GM23338 (cell line): ENCODE measurements at regions not wholly inside any gene's neighbourhood (a gene's known extent, or its start where the extent isn't known, plus 50 kb on each side); places are given as distances from the start of the nearest gene placed in this dataset.

ENCODE experiments used
- ATAC-seq: fragments of 200-7000 bp; cut with Tn5 transposase; 3 replicates; pipeline ENCODE4 v1.9.1; 2020
- DNase-seq: peaks from one replicate; pipeline ENCODE4 v3.0.0-alpha.2; 2015; ENCODE audit warnings: low spot score
- H2AFZ ChIP-seq: fragments of 200-600 bp; sonication (generic); 2 replicates; pipeline ENCODE4 v1.8.0; 2016; ENCODE audit warnings: antibody characterized with exemption, mild to moderate bottlenecking, moderate library complexity
- H3F3A ChIP-seq: fragments of 200-600 bp; sonication (generic); replicated peaks from 2 replicates; pipeline ENCODE4 v1.8.0; 2017; ENCODE audit warnings: antibody characterized with exemption, mixed run types, low read depth
- H3K27ac ChIP-seq: fragments of 200-600 bp; sonication (generic); 2 replicates; pipeline ENCODE4 v1.6.1; 2016; ENCODE audit warnings: low read depth
- H3K27me3 ChIP-seq: fragments of 200-600 bp; sonication (generic); 2 replicates; pipeline ENCODE4 v1.8.0; 2016; ENCODE audit warnings: mild to moderate bottlenecking, mixed run types, moderate library complexity; ENCODE audit not compliant: insufficient read depth
- H3K36me3 ChIP-seq: fragments of 200-600 bp; sonication (generic); 2 replicates; pipeline ENCODE4 v1.8.0; 2016; ENCODE audit warnings: mild to moderate bottlenecking; ENCODE audit not compliant: insufficient read depth
- H3K4me1 ChIP-seq: fragments of 200-600 bp; sonication (generic); 2 replicates; pipeline ENCODE4 v1.8.0; 2016; ENCODE audit warnings: mild to moderate bottlenecking, moderate library complexity; ENCODE audit not compliant: insufficient read depth
- H3K4me2 ChIP-seq: fragments of 200-600 bp; sonication (generic); 2 replicates; pipeline ENCODE4 v1.7.1; 2017; ENCODE audit warnings: mixed run types
- H3K4me3 ChIP-seq: fragments of 200-600 bp; sonication (generic); 2 replicates; pipeline ENCODE4 v1.6.1; 2016; ENCODE audit warnings: mixed run types
- H3K79me2 ChIP-seq: fragments of 200-600 bp; sonication (generic); replicated peaks from 2 replicates; pipeline ENCODE4 v1.8.0; 2017; ENCODE audit warnings: mild to moderate bottlenecking; ENCODE audit not compliant: insufficient read depth
- H3K9me2 ChIP-seq: fragments of 200-600 bp; sonication (generic); 2 replicates; pipeline ENCODE4 v1.8.0; 2017; ENCODE audit not compliant: insufficient read depth
- H4K20me1 ChIP-seq: fragments of 200-600 bp; sonication (generic); replicated peaks from 2 replicates; pipeline ENCODE4 v1.8.0; 2017; ENCODE audit warnings: mild to moderate bottlenecking; ENCODE audit not compliant: insufficient read depth
- H3K27ac Mint-ChIP-seq: 2 replicates; pipeline ENCODE4 v1.8.0; 2020; ENCODE audit warnings: inconsistent platforms, mild to moderate bottlenecking, moderate library complexity, mixed read lengths
- H3K27me3 Mint-ChIP-seq: 3 replicates; pipeline ENCODE4 v1.8.0; 2022; ENCODE audit warnings: low read depth, mild to moderate bottlenecking, moderate library complexity, mixed read lengths, inconsistent platforms; ENCODE audit not compliant: insufficient read depth, poor library complexity
- H3K36me3 Mint-ChIP-seq: 3 replicates; pipeline ENCODE4 v1.8.0; 2021; ENCODE audit warnings: low read depth, mild to moderate bottlenecking, inconsistent platforms, moderate library complexity, mixed read lengths
- H3K4me1 Mint-ChIP-seq: 3 replicates; pipeline ENCODE4 v1.8.0; 2020; ENCODE audit warnings: mild to moderate bottlenecking, inconsistent platforms, mixed read lengths
- H3K4me3 Mint-ChIP-seq: 3 replicates; pipeline ENCODE4 v1.8.0; 2021; ENCODE audit warnings: moderate library complexity, mild to moderate bottlenecking, inconsistent platforms, mixed read lengths
- H3K9me3 Mint-ChIP-seq: 3 replicates; pipeline ENCODE4 v1.8.0; 2020; ENCODE audit warnings: moderate library complexity, mild to moderate bottlenecking, inconsistent platforms, mixed read lengths
- CREB1 ChIP-seq: fragments of 250-450 bp; sonication (Bioruptor Pico); IDR thresholded peaks from 2 replicates; pipeline ENCODE4 v1.5.0; 2020; ENCODE audit warnings: low read depth, mild to moderate bottlenecking, moderate library complexity
- EZH2 ChIP-seq: fragments of 200-600 bp; sonication (generic); IDR thresholded peaks from one replicate; pipeline ENCODE4 v1.8.0; 2017; ENCODE audit warnings: antibody characterized with exemption, mild to moderate bottlenecking, low read depth; ENCODE audit not compliant: unreplicated experiment
- EZH2phosphoT487 ChIP-seq: fragments of 200-600 bp; sonication (generic); IDR thresholded peaks from one replicate; pipeline ENCODE4 v1.8.1; 2018; ENCODE audit warnings: antibody characterized with exemption; ENCODE audit not compliant: unreplicated experiment
- JUNB ChIP-seq: IDR thresholded peaks from one replicate; pipeline ENCODE4 v1.6.1; 2016; ENCODE audit warnings: antibody characterized with exemption; ENCODE audit not compliant: unreplicated experiment
- NANOG ChIP-seq: IDR thresholded peaks from 2 replicates; pipeline ENCODE4 v1.6.1; 2016; ENCODE audit warnings: antibody characterized with exemption, borderline replicate concordance
- POLR2AphosphoS5 ChIP-seq: IDR thresholded peaks from 2 replicates; pipeline ENCODE4 v1.6.1; 2016; ENCODE audit warnings: antibody characterized with exemption, low read depth
- STAT1 ChIP-seq: IDR thresholded peaks from one replicate; pipeline ENCODE4 v1.6.1; 2016; ENCODE audit warnings: antibody characterized with exemption; ENCODE audit not compliant: unreplicated experiment
- ZNF114 ChIP-seq: fragments of 250-450 bp; sonication (Bioruptor Pico); IDR thresholded peaks from 2 replicates; pipeline ENCODE4 v1.5.0; 2020; ENCODE audit warnings: mild to moderate bottlenecking, moderate library complexity
- ZNF331 ChIP-seq: fragments of 250-450 bp; sonication (Bioruptor Pico); IDR thresholded peaks from 2 replicates; pipeline ENCODE4 v1.5.0; 2020; ENCODE audit warnings: low read depth, mild to moderate bottlenecking, moderate library complexity
- TF ChIP-seq, protein P1 (sequence below): IDR thresholded peaks from 2 replicates; pipeline ENCODE4 v1.6.1; 2016; ENCODE audit warnings: antibody characterized with exemption
- TF ChIP-seq, protein P2 (sequence below), 2 experiments: fragments of 200-600 bp in 1 of 2; sonication (generic) in 1 of 2; conservative IDR thresholded peaks; 2 replicates each; pipeline versions ENCODE4 v1.5.1 to v1.6.1; 2016 to 2017; ENCODE audit warnings: antibody characterized with exemption in 2 of 2, low read depth in 2 of 2, mild to moderate bottlenecking in 2 of 2, moderate library complexity in 1 of 2
- TF ChIP-seq, protein P3 (sequence below): IDR thresholded peaks from one replicate; pipeline ENCODE4 v1.6.1; 2018; ENCODE audit warnings: antibody characterized with exemption; ENCODE audit not compliant: unreplicated experiment
- TF ChIP-seq, protein P4 (sequence below): fragments of 250-450 bp; sonication (Bioruptor Pico); IDR thresholded peaks from 2 replicates; pipeline ENCODE4 v1.5.0; 2020; ENCODE audit warnings: mild to moderate bottlenecking, moderate library complexity

DNA sequence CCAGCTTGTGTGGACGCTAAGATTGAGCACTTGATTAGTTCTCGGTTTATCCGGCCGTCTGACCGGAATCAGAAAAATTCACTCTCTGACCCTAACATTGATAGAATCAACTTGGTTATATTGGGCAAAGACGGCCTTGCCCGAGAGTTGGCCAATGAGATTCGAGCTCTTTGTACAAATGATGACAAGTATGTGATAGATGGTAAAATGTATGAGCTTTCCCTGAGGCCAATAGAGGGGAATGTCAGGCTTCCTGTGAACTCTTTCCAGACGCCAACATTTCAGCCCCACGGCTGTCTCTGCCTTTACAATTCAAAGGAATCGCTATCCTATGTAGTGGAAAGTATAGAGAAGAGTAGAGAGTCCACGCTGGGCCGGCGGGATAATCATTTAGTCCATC, 59.6 kb downstream of the ARHGAP35 start:
- Histone ChIP-seq H2AFZ (no peak overlapping the region), H3K9me2 (no peaks in the 10 kb centered on the region), H3K4me3 (no peak overlapping the region), H4K20me1 (peaks cover 40% of the 10 kb centered on the region), H3K4me2 (no peak overlapping the region), H3F3A (peaks cover 8% of the 10 kb centered on the region; the same call in 1 of the 2 replicates), H3K4me1 (peaks cover 20% of the 10 kb centered on the region), H3K27me3 (no peaks in the 10 kb centered on the region), H3K27ac (no peak overlapping the region), H3K36me3 (peaks cover 8% of the 10 kb centered on the region; the same call in 1 of the 2 replicates), H3K79me2 (peaks cover 73% of the 10 kb centered on the region)
- Mint-ChIP-seq H3K27ac (no peak overlapping the region), H3K9me3 (no peaks in the 10 kb centered on the region), H3K4me3 (no peak overlapping the region), H3K27me3 (peaks cover 12% of the 10 kb centered on the region), H3K4me1 (peaks cover 19% of the 10 kb centered on the region), H3K36me3 (peaks cover 38% of the 10 kb centered on the region)
- ATAC-seq: no peak
- no peak for DNase-seq
- TF ChIP-seq ZNF331 (CRISPR knock-in tag) (no peak), POLR2AphosphoS5 (no peak), JUNB (no peak), EZH2phosphoT487 (no peak), NANOG (no peak), STAT1 (no peak), CREB1 (CRISPR knock-in tag) (no peak), ZNF114 (no peak), EZH2 (no peak)
- TF ChIP-seq, protein P1, sequence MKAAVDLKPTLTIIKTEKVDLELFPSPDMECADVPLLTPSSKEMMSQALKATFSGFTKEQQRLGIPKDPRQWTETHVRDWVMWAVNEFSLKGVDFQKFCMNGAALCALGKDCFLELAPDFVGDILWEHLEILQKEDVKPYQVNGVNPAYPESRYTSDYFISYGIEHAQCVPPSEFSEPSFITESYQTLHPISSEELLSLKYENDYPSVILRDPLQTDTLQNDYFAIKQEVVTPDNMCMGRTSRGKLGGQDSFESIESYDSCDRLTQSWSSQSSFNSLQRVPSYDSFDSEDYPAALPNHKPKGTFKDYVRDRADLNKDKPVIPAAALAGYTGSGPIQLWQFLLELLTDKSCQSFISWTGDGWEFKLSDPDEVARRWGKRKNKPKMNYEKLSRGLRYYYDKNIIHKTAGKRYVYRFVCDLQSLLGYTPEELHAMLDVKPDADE: no peak
- TF ChIP-seq, protein P2, sequence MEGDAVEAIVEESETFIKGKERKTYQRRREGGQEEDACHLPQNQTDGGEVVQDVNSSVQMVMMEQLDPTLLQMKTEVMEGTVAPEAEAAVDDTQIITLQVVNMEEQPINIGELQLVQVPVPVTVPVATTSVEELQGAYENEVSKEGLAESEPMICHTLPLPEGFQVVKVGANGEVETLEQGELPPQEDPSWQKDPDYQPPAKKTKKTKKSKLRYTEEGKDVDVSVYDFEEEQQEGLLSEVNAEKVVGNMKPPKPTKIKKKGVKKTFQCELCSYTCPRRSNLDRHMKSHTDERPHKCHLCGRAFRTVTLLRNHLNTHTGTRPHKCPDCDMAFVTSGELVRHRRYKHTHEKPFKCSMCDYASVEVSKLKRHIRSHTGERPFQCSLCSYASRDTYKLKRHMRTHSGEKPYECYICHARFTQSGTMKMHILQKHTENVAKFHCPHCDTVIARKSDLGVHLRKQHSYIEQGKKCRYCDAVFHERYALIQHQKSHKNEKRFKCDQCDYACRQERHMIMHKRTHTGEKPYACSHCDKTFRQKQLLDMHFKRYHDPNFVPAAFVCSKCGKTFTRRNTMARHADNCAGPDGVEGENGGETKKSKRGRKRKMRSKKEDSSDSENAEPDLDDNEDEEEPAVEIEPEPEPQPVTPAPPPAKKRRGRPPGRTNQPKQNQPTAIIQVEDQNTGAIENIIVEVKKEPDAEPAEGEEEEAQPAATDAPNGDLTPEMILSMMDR (conservative IDR thresholded peaks at IDR 0.05; ENCODE audit: low read depth in 2 of 2): no peak
- TF ChIP-seq, protein P3, sequence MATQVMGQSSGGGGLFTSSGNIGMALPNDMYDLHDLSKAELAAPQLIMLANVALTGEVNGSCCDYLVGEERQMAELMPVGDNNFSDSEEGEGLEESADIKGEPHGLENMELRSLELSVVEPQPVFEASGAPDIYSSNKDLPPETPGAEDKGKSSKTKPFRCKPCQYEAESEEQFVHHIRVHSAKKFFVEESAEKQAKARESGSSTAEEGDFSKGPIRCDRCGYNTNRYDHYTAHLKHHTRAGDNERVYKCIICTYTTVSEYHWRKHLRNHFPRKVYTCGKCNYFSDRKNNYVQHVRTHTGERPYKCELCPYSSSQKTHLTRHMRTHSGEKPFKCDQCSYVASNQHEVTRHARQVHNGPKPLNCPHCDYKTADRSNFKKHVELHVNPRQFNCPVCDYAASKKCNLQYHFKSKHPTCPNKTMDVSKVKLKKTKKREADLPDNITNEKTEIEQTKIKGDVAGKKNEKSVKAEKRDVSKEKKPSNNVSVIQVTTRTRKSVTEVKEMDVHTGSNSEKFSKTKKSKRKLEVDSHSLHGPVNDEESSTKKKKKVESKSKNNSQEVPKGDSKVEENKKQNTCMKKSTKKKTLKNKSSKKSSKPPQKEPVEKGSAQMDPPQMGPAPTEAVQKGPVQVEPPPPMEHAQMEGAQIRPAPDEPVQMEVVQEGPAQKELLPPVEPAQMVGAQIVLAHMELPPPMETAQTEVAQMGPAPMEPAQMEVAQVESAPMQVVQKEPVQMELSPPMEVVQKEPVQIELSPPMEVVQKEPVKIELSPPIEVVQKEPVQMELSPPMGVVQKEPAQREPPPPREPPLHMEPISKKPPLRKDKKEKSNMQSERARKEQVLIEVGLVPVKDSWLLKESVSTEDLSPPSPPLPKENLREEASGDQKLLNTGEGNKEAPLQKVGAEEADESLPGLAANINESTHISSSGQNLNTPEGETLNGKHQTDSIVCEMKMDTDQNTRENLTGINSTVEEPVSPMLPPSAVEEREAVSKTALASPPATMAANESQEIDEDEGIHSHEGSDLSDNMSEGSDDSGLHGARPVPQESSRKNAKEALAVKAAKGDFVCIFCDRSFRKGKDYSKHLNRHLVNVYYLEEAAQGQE: no peak
- TF ChIP-seq, protein P4, sequence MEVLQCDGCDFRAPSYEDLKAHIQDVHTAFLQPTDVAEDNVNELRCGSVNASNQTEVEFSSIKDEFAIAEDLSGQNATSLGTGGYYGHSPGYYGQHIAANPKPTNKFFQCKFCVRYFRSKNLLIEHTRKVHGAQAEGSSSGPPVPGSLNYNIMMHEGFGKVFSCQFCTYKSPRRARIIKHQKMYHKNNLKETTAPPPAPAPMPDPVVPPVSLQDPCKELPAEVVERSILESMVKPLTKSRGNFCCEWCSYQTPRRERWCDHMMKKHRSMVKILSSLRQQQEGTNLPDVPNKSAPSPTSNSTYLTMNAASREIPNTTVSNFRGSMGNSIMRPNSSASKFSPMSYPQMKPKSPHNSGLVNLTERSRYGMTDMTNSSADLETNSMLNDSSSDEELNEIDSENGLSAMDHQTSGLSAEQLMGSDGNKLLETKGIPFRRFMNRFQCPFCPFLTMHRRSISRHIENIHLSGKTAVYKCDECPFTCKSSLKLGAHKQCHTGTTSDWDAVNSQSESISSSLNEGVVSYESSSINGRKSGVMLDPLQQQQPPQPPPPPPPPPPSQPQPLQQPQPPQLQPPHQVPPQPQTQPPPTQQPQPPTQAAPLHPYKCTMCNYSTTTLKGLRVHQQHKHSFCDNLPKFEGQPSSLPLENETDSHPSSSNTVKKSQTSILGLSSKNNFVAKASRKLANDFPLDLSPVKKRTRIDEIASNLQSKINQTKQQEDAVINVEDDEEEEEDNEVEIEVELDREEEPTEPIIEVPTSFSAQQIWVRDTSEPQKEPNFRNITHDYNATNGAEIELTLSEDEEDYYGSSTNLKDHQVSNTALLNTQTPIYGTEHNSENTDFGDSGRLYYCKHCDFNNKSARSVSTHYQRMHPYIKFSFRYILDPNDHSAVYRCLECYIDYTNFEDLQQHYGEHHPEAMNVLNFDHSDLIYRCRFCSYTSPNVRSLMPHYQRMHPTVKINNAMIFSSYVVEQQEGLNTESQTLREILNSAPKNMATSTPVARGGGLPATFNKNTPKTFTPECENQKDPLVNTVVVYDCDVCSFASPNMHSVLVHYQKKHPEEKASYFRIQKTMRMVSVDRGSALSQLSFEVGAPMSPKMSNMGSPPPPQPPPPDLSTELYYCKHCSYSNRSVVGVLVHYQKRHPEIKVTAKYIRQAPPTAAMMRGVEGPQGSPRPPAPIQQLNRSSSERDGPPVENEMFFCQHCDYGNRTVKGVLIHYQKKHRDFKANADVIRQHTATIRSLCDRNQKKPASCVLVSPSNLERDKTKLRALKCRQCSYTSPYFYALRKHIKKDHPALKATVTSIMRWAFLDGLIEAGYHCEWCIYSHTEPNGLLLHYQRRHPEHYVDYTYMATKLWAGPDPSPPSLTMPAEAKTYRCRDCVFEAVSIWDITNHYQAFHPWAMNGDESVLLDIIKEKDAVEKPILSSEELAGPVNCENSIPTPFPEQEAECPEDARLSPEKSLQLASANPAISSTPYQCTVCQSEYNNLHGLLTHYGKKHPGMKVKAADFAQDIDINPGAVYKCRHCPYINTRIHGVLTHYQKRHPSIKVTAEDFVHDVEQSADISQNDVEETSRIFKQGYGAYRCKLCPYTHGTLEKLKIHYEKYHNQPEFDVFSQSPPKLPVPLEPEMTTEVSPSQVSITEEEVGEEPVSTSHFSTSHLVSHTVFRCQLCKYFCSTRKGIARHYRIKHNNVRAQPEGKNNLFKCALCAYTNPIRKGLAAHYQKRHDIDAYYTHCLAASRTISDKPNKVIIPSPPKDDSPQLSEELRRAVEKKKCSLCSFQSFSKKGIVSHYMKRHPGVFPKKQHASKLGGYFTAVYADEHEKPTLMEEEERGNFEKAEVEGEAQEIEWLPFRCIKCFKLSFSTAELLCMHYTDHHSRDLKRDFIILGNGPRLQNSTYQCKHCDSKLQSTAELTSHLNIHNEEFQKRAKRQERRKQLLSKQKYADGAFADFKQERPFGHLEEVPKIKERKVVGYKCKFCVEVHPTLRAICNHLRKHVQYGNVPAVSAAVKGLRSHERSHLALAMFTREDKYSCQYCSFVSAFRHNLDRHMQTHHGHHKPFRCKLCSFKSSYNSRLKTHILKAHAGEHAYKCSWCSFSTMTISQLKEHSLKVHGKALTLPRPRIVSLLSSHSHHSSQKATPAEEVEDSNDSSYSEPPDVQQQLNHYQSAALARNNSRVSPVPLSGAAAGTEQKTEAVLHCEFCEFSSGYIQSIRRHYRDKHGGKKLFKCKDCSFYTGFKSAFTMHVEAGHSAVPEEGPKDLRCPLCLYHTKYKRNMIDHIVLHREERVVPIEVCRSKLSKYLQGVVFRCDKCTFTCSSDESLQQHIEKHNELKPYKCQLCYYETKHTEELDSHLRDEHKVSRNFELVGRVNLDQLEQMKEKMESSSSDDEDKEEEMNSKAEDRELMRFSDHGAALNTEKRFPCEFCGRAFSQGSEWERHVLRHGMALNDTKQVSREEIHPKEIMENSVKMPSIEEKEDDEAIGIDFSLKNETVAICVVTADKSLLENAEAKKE: no peak
